GM23338 (cell line): ENCODE measurements at regions not wholly inside any gene's neighbourhood (a gene's known extent, or its start where the extent isn't known, plus 50 kb on each side); places are given as distances from the start of the nearest gene placed in this dataset.

ENCODE experiments used
- CREB1 ChIP-seq: fragments of 250-450 bp; sonication (Bioruptor Pico); IDR thresholded peaks from 2 replicates; pipeline ENCODE4 v1.5.0; 2020; ENCODE audit warnings: low read depth, mild to moderate bottlenecking, moderate library complexity
- EZH2 ChIP-seq: fragments of 200-600 bp; sonication (generic); IDR thresholded peaks from one replicate; pipeline ENCODE4 v1.8.0; 2017; ENCODE audit warnings: antibody characterized with exemption, mild to moderate bottlenecking, low read depth; ENCODE audit not compliant: unreplicated experiment
- EZH2phosphoT487 ChIP-seq: fragments of 200-600 bp; sonication (generic); IDR thresholded peaks from one replicate; pipeline ENCODE4 v1.8.1; 2018; ENCODE audit warnings: antibody characterized with exemption; ENCODE audit not compliant: unreplicated experiment
- JUNB ChIP-seq: IDR thresholded peaks from one replicate; pipeline ENCODE4 v1.6.1; 2016; ENCODE audit warnings: antibody characterized with exemption; ENCODE audit not compliant: unreplicated experiment
- NANOG ChIP-seq: IDR thresholded peaks from 2 replicates; pipeline ENCODE4 v1.6.1; 2016; ENCODE audit warnings: antibody characterized with exemption, borderline replicate concordance
- POLR2AphosphoS5 ChIP-seq: IDR thresholded peaks from 2 replicates; pipeline ENCODE4 v1.6.1; 2016; ENCODE audit warnings: antibody characterized with exemption, low read depth
- STAT1 ChIP-seq: IDR thresholded peaks from one replicate; pipeline ENCODE4 v1.6.1; 2016; ENCODE audit warnings: antibody characterized with exemption; ENCODE audit not compliant: unreplicated experiment
- ZNF331 ChIP-seq: fragments of 250-450 bp; sonication (Bioruptor Pico); IDR thresholded peaks from 2 replicates; pipeline ENCODE4 v1.5.0; 2020; ENCODE audit warnings: low read depth, mild to moderate bottlenecking, moderate library complexity
- TF ChIP-seq, protein P1 (sequence below): IDR thresholded peaks from one replicate; pipeline ENCODE4 v1.6.1; 2018; ENCODE audit warnings: antibody characterized with exemption; ENCODE audit not compliant: unreplicated experiment
- TF ChIP-seq, protein P2 (sequence below), 2 experiments: fragments of 200-600 bp in 1 of 2; sonication (generic) in 1 of 2; conservative IDR thresholded peaks; 2 replicates each; pipeline versions ENCODE4 v1.5.1 to v1.6.1; 2016 to 2017; ENCODE audit warnings: antibody characterized with exemption in 2 of 2, low read depth in 2 of 2, mild to moderate bottlenecking in 2 of 2, moderate library complexity in 1 of 2
- TF ChIP-seq, protein P3 (sequence below): IDR thresholded peaks from 2 replicates; pipeline ENCODE4 v1.6.1; 2016; ENCODE audit warnings: antibody characterized with exemption

DNA sequence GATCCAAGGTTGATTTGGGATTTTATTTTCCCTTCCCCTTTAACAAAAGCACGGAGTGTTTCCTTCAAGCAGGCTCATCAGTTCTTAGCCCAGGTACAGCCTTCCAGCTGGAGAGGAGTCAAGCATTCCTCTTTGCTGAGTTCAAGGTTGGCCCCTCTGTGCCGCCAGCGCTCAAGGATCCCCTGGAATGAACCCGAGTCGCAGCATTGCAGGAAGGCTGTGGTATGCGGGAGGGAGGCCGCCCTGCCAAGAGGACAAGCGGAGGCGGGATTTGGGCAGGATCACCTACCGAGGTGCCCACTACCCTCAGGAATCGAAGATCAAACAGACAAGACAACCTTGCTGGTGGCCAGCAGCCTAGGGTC, 53.9 kb upstream of the NCOR2 start:
- TF ChIP-seq, protein P1, sequence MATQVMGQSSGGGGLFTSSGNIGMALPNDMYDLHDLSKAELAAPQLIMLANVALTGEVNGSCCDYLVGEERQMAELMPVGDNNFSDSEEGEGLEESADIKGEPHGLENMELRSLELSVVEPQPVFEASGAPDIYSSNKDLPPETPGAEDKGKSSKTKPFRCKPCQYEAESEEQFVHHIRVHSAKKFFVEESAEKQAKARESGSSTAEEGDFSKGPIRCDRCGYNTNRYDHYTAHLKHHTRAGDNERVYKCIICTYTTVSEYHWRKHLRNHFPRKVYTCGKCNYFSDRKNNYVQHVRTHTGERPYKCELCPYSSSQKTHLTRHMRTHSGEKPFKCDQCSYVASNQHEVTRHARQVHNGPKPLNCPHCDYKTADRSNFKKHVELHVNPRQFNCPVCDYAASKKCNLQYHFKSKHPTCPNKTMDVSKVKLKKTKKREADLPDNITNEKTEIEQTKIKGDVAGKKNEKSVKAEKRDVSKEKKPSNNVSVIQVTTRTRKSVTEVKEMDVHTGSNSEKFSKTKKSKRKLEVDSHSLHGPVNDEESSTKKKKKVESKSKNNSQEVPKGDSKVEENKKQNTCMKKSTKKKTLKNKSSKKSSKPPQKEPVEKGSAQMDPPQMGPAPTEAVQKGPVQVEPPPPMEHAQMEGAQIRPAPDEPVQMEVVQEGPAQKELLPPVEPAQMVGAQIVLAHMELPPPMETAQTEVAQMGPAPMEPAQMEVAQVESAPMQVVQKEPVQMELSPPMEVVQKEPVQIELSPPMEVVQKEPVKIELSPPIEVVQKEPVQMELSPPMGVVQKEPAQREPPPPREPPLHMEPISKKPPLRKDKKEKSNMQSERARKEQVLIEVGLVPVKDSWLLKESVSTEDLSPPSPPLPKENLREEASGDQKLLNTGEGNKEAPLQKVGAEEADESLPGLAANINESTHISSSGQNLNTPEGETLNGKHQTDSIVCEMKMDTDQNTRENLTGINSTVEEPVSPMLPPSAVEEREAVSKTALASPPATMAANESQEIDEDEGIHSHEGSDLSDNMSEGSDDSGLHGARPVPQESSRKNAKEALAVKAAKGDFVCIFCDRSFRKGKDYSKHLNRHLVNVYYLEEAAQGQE = no peak
- TF ChIP-seq, protein P2, sequence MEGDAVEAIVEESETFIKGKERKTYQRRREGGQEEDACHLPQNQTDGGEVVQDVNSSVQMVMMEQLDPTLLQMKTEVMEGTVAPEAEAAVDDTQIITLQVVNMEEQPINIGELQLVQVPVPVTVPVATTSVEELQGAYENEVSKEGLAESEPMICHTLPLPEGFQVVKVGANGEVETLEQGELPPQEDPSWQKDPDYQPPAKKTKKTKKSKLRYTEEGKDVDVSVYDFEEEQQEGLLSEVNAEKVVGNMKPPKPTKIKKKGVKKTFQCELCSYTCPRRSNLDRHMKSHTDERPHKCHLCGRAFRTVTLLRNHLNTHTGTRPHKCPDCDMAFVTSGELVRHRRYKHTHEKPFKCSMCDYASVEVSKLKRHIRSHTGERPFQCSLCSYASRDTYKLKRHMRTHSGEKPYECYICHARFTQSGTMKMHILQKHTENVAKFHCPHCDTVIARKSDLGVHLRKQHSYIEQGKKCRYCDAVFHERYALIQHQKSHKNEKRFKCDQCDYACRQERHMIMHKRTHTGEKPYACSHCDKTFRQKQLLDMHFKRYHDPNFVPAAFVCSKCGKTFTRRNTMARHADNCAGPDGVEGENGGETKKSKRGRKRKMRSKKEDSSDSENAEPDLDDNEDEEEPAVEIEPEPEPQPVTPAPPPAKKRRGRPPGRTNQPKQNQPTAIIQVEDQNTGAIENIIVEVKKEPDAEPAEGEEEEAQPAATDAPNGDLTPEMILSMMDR (conservative IDR thresholded peaks at IDR 0.05; ENCODE audit: low read depth in 2 of 2) = no peak
- no peak for TF ChIP-seq JUNB
- no peak for TF ChIP-seq POLR2AphosphoS5
- no peak for TF ChIP-seq EZH2phosphoT487
- no peak for TF ChIP-seq EZH2
- no peak for TF ChIP-seq STAT1
- no peak for TF ChIP-seq CREB1 (CRISPR knock-in tag)
- TF ChIP-seq ZNF331 = no peak
- TF ChIP-seq, protein P3, sequence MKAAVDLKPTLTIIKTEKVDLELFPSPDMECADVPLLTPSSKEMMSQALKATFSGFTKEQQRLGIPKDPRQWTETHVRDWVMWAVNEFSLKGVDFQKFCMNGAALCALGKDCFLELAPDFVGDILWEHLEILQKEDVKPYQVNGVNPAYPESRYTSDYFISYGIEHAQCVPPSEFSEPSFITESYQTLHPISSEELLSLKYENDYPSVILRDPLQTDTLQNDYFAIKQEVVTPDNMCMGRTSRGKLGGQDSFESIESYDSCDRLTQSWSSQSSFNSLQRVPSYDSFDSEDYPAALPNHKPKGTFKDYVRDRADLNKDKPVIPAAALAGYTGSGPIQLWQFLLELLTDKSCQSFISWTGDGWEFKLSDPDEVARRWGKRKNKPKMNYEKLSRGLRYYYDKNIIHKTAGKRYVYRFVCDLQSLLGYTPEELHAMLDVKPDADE = no peak
- TF ChIP-seq NANOG = no peak
